ENCODE measurements at regions not wholly inside any gene's neighbourhood (a gene's known extent, or its start where the extent isn't known, plus 50 kb on each side); places are given as distances from the start of the nearest gene placed in this dataset.

GRCh38 chr12:77334806-77335205, 269.4 kb upstream of the E2F7 start:
- H2AFZ ChIP-seq (replicated peaks): no peak overlapping the region
- no peaks in the 10 kb centered on the region for H3K27me3 ChIP-seq
- no peaks in the 10 kb centered on the region for H3K79me2 ChIP-seq (ENCODE audit: low read depth)
- H3K4me3 ChIP-seq: no peak overlapping the region
- no peaks in the 10 kb centered on the region for H4K20me1 ChIP-seq (ENCODE audit: low read depth)
- H3K9ac ChIP-seq: no peak overlapping the region
- H3K36me3 ChIP-seq: no peaks in the 10 kb centered on the region
- no peaks in the 10 kb centered on the region for H3K9me3 ChIP-seq (ENCODE audit: low read depth)
- H3K4me1 ChIP-seq: no peaks in the 10 kb centered on the region
- no peak for TF ChIP-seq CTCF (IDR thresholded peaks at IDR 0.05)
- no peak for TF ChIP-seq EZH2phosphoT487 (IDR thresholded peaks at IDR 0.05)
- TF ChIP-seq EZH2 (IDR thresholded peaks at IDR 0.05): no peak
- H3K27ac ChIP-seq: no peak overlapping the region
- peaks cover 16% of the 10 kb centered on the region for H3K4me1 Mint-ChIP-seq
- no peak overlapping the region for H3K4me2 ChIP-seq
- H3K27me3 Mint-ChIP-seq (ENCODE audit: insufficient read depth, low read depth): peaks cover 6% of the 10 kb centered on the region
- H3K9me3 Mint-ChIP-seq: peaks cover 2% of the 10 kb centered on the region
- H3K4me3 Mint-ChIP-seq: no peak overlapping the region
- no peak for DNase-seq (ENCODE audit: low spot score)
- peaks cover 17% of the 10 kb centered on the region for H3K36me3 Mint-ChIP-seq
- no peaks in the 10 kb centered on the region for H3F3A ChIP-seq (ENCODE audit: low read depth)
- no peak overlapping the region for H3K27ac Mint-ChIP-seq

GRCh38 chr12:77328326-77328725, 263.0 kb upstream of the E2F7 start:
- no peak overlapping the region for H3K9ac ChIP-seq
- no peak overlapping the region for H3K4me3 ChIP-seq
- H3K36me3 Mint-ChIP-seq: no peaks in the 10 kb centered on the region
- no peaks in the 10 kb centered on the region for H4K20me1 ChIP-seq (ENCODE audit: low read depth)
- H3K27ac Mint-ChIP-seq: no peak overlapping the region
- H3K27me3 Mint-ChIP-seq (ENCODE audit: insufficient read depth, low read depth): peaks cover 11% of the 10 kb centered on the region
- H3K4me2 ChIP-seq: no peak overlapping the region
- no peak overlapping the region for H3K27ac ChIP-seq
- no peak for TF ChIP-seq EZH2phosphoT487 (IDR thresholded peaks at IDR 0.05)
- TF ChIP-seq EZH2 (IDR thresholded peaks at IDR 0.05): no peak
- TF ChIP-seq CTCF (IDR thresholded peaks at IDR 0.05): no peak
- H2AFZ ChIP-seq (replicated peaks): no peak overlapping the region
- H3K79me2 ChIP-seq (ENCODE audit: low read depth): no peaks in the 10 kb centered on the region
- no peaks in the 10 kb centered on the region for H3K9me3 Mint-ChIP-seq
- H3K9me3 ChIP-seq (ENCODE audit: low read depth): no peaks in the 10 kb centered on the region
- no peaks in the 10 kb centered on the region for H3K36me3 ChIP-seq
- H3F3A ChIP-seq (ENCODE audit: low read depth): peaks cover 5% of the 10 kb centered on the region
- peaks cover 26% of the 10 kb centered on the region for H3K4me1 Mint-ChIP-seq
- H3K4me3 Mint-ChIP-seq: no peak overlapping the region
- H3K4me1 ChIP-seq: no peaks in the 10 kb centered on the region
- DNase-seq (ENCODE audit: low spot score): no peak
- H3K27me3 ChIP-seq: peaks cover 36% of the 10 kb centered on the region

- H4K20me1 ChIP-seq (ENCODE audit: low read depth): no peaks in the 10 kb centered on the region
- no peaks in the 10 kb centered on the region for H3K9me3 ChIP-seq (ENCODE audit: low read depth)
- H3F3A ChIP-seq (ENCODE audit: low read depth): peaks cover 5% of the 10 kb centered on the region
- H3K4me3 ChIP-seq: peak overlapping the region; percentile 82
- no peak overlapping the region for H3K27ac ChIP-seq
- peaks cover 3% of the 10 kb centered on the region for H3K4me1 ChIP-seq
- H3K27me3 Mint-ChIP-seq (ENCODE audit: insufficient read depth, low read depth): peaks cover 11% of the 10 kb centered on the region
- no peaks in the 10 kb centered on the region for H3K9me3 Mint-ChIP-seq
- peak overlapping the region; percentile 97 for H3K4me2 ChIP-seq
- H3K4me1 Mint-ChIP-seq: peaks cover 26% of the 10 kb centered on the region
- DNase-seq (ENCODE audit: low spot score): peak; percentile 62
- no peak overlapping the region for H3K9ac ChIP-seq
- peak overlapping the region; percentile 99 for H3K4me3 Mint-ChIP-seq
- no peaks in the 10 kb centered on the region for H3K79me2 ChIP-seq (ENCODE audit: low read depth)
- TF ChIP-seq EZH2 (IDR thresholded peaks at IDR 0.05): no peak
- TF ChIP-seq CTCF (IDR thresholded peaks at IDR 0.05): no peak
- TF ChIP-seq EZH2phosphoT487 (IDR thresholded peaks at IDR 0.05): no peak
- H3K36me3 ChIP-seq: no peaks in the 10 kb centered on the region
- no peaks in the 10 kb centered on the region for H3K36me3 Mint-ChIP-seq
- H3K27ac Mint-ChIP-seq: peak overlapping the region; percentile 34
- H2AFZ ChIP-seq (replicated peaks): peak overlapping the region; percentile 95
- peaks cover 41% of the 10 kb centered on the region for H3K27me3 ChIP-seq
These were observed 260.3 kb upstream of the E2F7 start for GRCh38 chr12:77325511-77326236.

All from neural progenitor cell (in vitro differentiated cells).